ENCODE measurements at regions not wholly inside any gene's neighbourhood (a gene's known extent, or its start where the extent isn't known, plus 50 kb on each side); places are given as distances from the start of the nearest gene placed in this dataset.

- POLR2A ChIA-PET: no interaction called here
- CTCF ChIA-PET: no interaction called here
- DNase-seq (ENCODE audit: extremely low spot score): no peak
- TF ChIP-seq CTCF (IDR thresholded peaks at IDR 0.05; ENCODE audit: control extremely low read depth, extremely low read depth, low read depth, missing control alignments): no peak
Observed at GRCh38 chr18:22871809-22872525, 61.2 kb upstream of the RBBP8 start.

GRCh38 chr18:22872900-22873537 lies 60.1 kb upstream of the RBBP8 start:
- ChIA-PET CTCF (interaction anchor here (1.3 to 1.5 kb wide), 3 partner anchors 9 to 72 kb away, joined by 3 to 4 read pairs (median 3); no protein-coding TSS in a partner anchor), POLR2A (no interaction called here)
- TF ChIP-seq CTCF (IDR thresholded peaks at IDR 0.05; ENCODE audit: control extremely low read depth, extremely low read depth, low read depth, missing control alignments): no peak
- peak; percentile 38 for DNase-seq (ENCODE audit: extremely low spot score)

GRCh38 chr18:22879293-22879692 lies 53.8 kb upstream of the RBBP8 start:
- POLR2A ChIA-PET: no interaction called here
- DNase-seq (ENCODE audit: extremely low spot score): no peak

GRCh38 chr18:22882084-22882483 lies 51.0 kb upstream of the RBBP8 start:
- no peak for TF ChIP-seq CTCF (IDR thresholded peaks at IDR 0.05; ENCODE audit: control extremely low read depth, extremely low read depth, low read depth, missing control alignments)

More at GRCh38 chr18:22879293-22879692, 53.8 kb upstream of the RBBP8 start:
- CTCF ChIA-PET: no interaction called here
- TF ChIP-seq CTCF (IDR thresholded peaks at IDR 0.05; ENCODE audit: control extremely low read depth, extremely low read depth, low read depth, missing control alignments): no peak

GRCh38 chr18:22883179-22883578 lies 49.9 kb upstream of the RBBP8 start:
- ChIA-PET POLR2A (no interaction called here), CTCF (interaction anchor here (1.0 to 1.4 kb wide), 4 partner anchors 9 to 84 kb away, joined by 3 to 4 read pairs (median 4); no protein-coding TSS in a partner anchor)
- no peak for DNase-seq (ENCODE audit: extremely low spot score)
- no peak for TF ChIP-seq CTCF (IDR thresholded peaks at IDR 0.05; ENCODE audit: control extremely low read depth, extremely low read depth, low read depth, missing control alignments)

More at GRCh38 chr18:22882084-22882483, 51.0 kb upstream of the RBBP8 start:
- POLR2A ChIA-PET: no interaction called here
- CTCF ChIA-PET: interaction anchor here (1.0 to 1.4 kb wide), 5 partner anchors 8 to 83 kb away, joined by 3 to 4 read pairs (median 3); no protein-coding TSS in a partner anchor
- DNase-seq (ENCODE audit: extremely low spot score): no peak

All from GM10248 (cell line).